COLO668 (cell line): ENCODE measurements at regions not wholly inside any gene's neighbourhood (a gene's known extent, or its start where the extent isn't known, plus 50 kb on each side); places are given as distances from the start of the nearest gene placed in this dataset.

Source experiments
- DNase-seq: peaks from one replicate; lab custom pipeline; 2025; ENCODE audit not compliant: unreplicated experiment; lab: John Stamatoyannopoulos, UW

- no peak for DNase-seq
Measured at GRCh38 chr3:194218646-194219453, 82.9 kb downstream of the HES1 start.

- DNase-seq: no peak
Measured at GRCh38 chr3:194219826-194220410, 84.0 kb downstream of the HES1 start.

GRCh38 chr3:194220901-194221326, 85.0 kb downstream of the HES1 start:
- DNase-seq: no peak

- no peak for DNase-seq
Measured at GRCh38 chr3:194221336-194221735, 85.4 kb downstream of the HES1 start.

GRCh38 chr3:194223951-194224350, 88.0 kb downstream of the HES1 start:
- DNase-seq: no peak

GRCh38 chr3:194224471-194225417, 88.8 kb downstream of the HES1 start:
- DNase-seq: no peak

- DNase-seq: no peak
Measured at GRCh38 chr3:194225418-194225812, 89.5 kb downstream of the HES1 start.

- DNase-seq: no peak
Measured at GRCh38 chr3:194225988-194226663, 90.2 kb downstream of the HES1 start.

GRCh38 chr3:194231929-194232832, 96.2 kb downstream of the HES1 start:
- DNase-seq: no peak

GRCh38 chr3:194233150-194233549, 97.2 kb downstream of the HES1 start:
- no peak for DNase-seq

- DNase-seq: no peak
Measured at GRCh38 chr3:194235160-194235559, 99.2 kb downstream of the HES1 start.

GRCh38 chr3:194237110-194237509, 101.2 kb downstream of the HES1 start:
- no peak for DNase-seq

GRCh38 chr3:194240766-194241165, 104.8 kb downstream of the HES1 start:
- no peak for DNase-seq

GRCh38 chr3:194243172-194243837, 107.4 kb downstream of the HES1 start:
- DNase-seq: no peak

- DNase-seq: no peak
Measured at GRCh38 chr3:194244167-194244566, 107.0 kb downstream of the CPN2 start.

- no peak for DNase-seq
Measured at GRCh38 chr3:194245474-194245873, 105.7 kb downstream of the CPN2 start.

GRCh38 chr3:194245975-194246561, 105.1 kb downstream of the CPN2 start:
- no peak for DNase-seq

- DNase-seq: no peak
Measured at GRCh38 chr3:194246709-194247349, 104.3 kb downstream of the CPN2 start.

- DNase-seq: no peak
Measured at GRCh38 chr3:194247350-194247740, 103.8 kb downstream of the CPN2 start.
